Lower lobe of right lung (tissue), 2 donors: ENCODE measurements at regions not wholly inside any gene's neighbourhood (a gene's known extent, or its start where the extent isn't known, plus 50 kb on each side); places are given as distances from the start of the nearest gene placed in this dataset.

ENCODE experiments used
- ATAC-seq, 2 donors: fragments of 200-7000 bp; cut with Tn5 transposase; one replicate each; pipeline ENCODE4 v1.9.1; 2020 to 2022; ENCODE audit warnings: mild to moderate bottlenecking in 2 of 2, moderate library complexity in 2 of 2
- DNase-seq: peaks from one replicate; pipeline ENCODE4 v3.0.0-alpha.2; 2020
- H3K27ac ChIP-seq: fragments of 200-600 bp; one replicate; pipeline ENCODE4 v1.8.0; 2022
- H3K27me3 ChIP-seq: fragments of 200-600 bp; one replicate; pipeline ENCODE4 v1.8.0; 2022; ENCODE audit warnings: low read depth
- H3K36me3 ChIP-seq: fragments of 200-600 bp; one replicate; pipeline ENCODE4 v1.8.0; 2022; ENCODE audit warnings: mild to moderate bottlenecking
- H3K4me1 ChIP-seq: fragments of 200-600 bp; one replicate; pipeline ENCODE4 v1.8.0; 2022
- H3K4me3 ChIP-seq: fragments of 200-600 bp; one replicate; pipeline ENCODE4 v1.8.0; 2022; ENCODE audit warnings: mild to moderate bottlenecking
- H3K9me3 ChIP-seq: fragments of 200-600 bp; one replicate; pipeline ENCODE4 v1.8.0; 2022
- CTCF ChIP-seq: fragments of 200-600 bp; IDR thresholded peaks from one replicate; pipeline ENCODE4 v1.8.0; 2022; ENCODE audit warnings: antibody characterized with exemption, mild to moderate bottlenecking
- intact Hi-C: fragments of 100-400 bp; cut with DNase I; formaldehyde crosslinking; loops from one replicate; pipeline ENCODE4 v1.11.0; 2022
- donor health status: DM: no; HTN: yes; CAD: no; lungs with severe emphysema.

GRCh38 chr13:109842212-109842920 is 56.0 kb upstream of the IRS2 start:
- no peaks in the 10 kb centered on the region for H3K36me3 ChIP-seq
- intact Hi-C loops = no loop called here
- ATAC-seq (no peak), DNase-seq (no peak)
- H3K4me3 ChIP-seq = no peak overlapping the region
- no peaks in the 10 kb centered on the region for H3K4me1 ChIP-seq
- H3K27ac ChIP-seq = no peak overlapping the region
- H3K27me3 ChIP-seq = no peaks in the 10 kb centered on the region
- no peak for TF ChIP-seq CTCF
- no peaks in the 10 kb centered on the region for H3K9me3 ChIP-seq

GRCh38 chr13:109840893-109841287 is 54.5 kb upstream of the IRS2 start:
- no peak overlapping the region for H3K4me3 ChIP-seq
- intact Hi-C loops = no loop called here
- no peaks in the 10 kb centered on the region for H3K9me3 ChIP-seq
- no peaks in the 10 kb centered on the region for H3K4me1 ChIP-seq
- H3K27ac ChIP-seq = no peak overlapping the region
- H3K36me3 ChIP-seq = no peaks in the 10 kb centered on the region
- DNase-seq (no peak), ATAC-seq (no peak)
- TF ChIP-seq CTCF = no peak
- no peaks in the 10 kb centered on the region for H3K27me3 ChIP-seq

GRCh38 chr13:109840201-109840892 is 54.0 kb upstream of the IRS2 start:
- H3K36me3 ChIP-seq = no peaks in the 10 kb centered on the region
- TF ChIP-seq CTCF = no peak
- ATAC-seq (peak in 1 of 2 donors; percentile 43), DNase-seq (no peak)
- H3K4me3 ChIP-seq = no peak overlapping the region
- no peaks in the 10 kb centered on the region for H3K9me3 ChIP-seq
- no peaks in the 10 kb centered on the region for H3K4me1 ChIP-seq
- H3K27ac ChIP-seq = no peak overlapping the region
- intact Hi-C loops = no loop called here
- no peaks in the 10 kb centered on the region for H3K27me3 ChIP-seq

GRCh38 chr13:109836629-109837607 is 50.5 kb upstream of the IRS2 start:
- Histone ChIP-seq H3K4me3 (no peak overlapping the region), H3K36me3 (no peaks in the 10 kb centered on the region), H3K27ac (no peak overlapping the region), H3K9me3 (no peaks in the 10 kb centered on the region), H3K27me3 (no peaks in the 10 kb centered on the region), H3K4me1 (no peaks in the 10 kb centered on the region)
- DNase-seq (no peak), ATAC-seq (peak; percentile 64 to 65)
- no peak for TF ChIP-seq CTCF
- intact Hi-C loops = no loop called here
